ENCODE measurements at regions not wholly inside any gene's neighbourhood (a gene's known extent, or its start where the extent isn't known, plus 50 kb on each side); places are given as distances from the start of the nearest gene placed in this dataset.
A peak's percentile ranks its signal among the peaks of the same experiment; 100 is the strongest.
"Not testable (repeated sequence)": the region's sequence is repeated elsewhere in the genome, so short reads cannot be mapped to it uniquely, and the experiment has no call there.

GRCh38 chrX:44674906-44675305 is 132.2 kb upstream of the FUNDC1 start:
- no peak for DNase-seq

GRCh38 chrX:44669626-44670025 is 127.0 kb upstream of the FUNDC1 start:
- DNase-seq, result no peak

- no peak for DNase-seq
Measured at GRCh38 chrX:44667771-44668170, 125.1 kb upstream of the FUNDC1 start.

- not testable (repeated sequence) for DNase-seq
Measured at GRCh38 chrX:44657718-44658246, 115.1 kb upstream of the FUNDC1 start.

GRCh38 chrX:44651358-44651757 is 108.7 kb upstream of the FUNDC1 start:
- no peak for DNase-seq

GRCh38 chrX:44643723-44644122 is 101.1 kb upstream of the FUNDC1 start:
- no peak for DNase-seq

GRCh38 chrX:44637282-44637681 is 94.6 kb upstream of the FUNDC1 start:
- no peak for DNase-seq

- no peak for DNase-seq
Measured at GRCh38 chrX:44621078-44621477, 78.4 kb upstream of the FUNDC1 start.

- no peak for DNase-seq
Measured at GRCh38 chrX:44619039-44619438, 76.4 kb upstream of the FUNDC1 start.

- peak; percentile 6 for DNase-seq
Measured at GRCh38 chrX:44596277-44596676, 53.6 kb upstream of the FUNDC1 start.
